Muscle layer of colon (tissue), 2 donors: ENCODE measurements at regions not wholly inside any gene's neighbourhood (a gene's known extent, or its start where the extent isn't known, plus 50 kb on each side); places are given as distances from the start of the nearest gene placed in this dataset.

ENCODE experiments used
- H3K27ac ChIP-seq: one replicate; pipeline ENCODE4 v1.7.0; 2013; ENCODE audit warnings: low read depth, mild to moderate bottlenecking, low read length, moderate library complexity
- H3K27me3 ChIP-seq, 2 donors: one replicate each; pipeline ENCODE4 v1.7.0; 2013; ENCODE audit warnings: low read length in 2 of 2, mild to moderate bottlenecking in 2 of 2; ENCODE audit not compliant: insufficient read depth in 2 of 2, control insufficient read depth in 1 of 2
- H3K36me3 ChIP-seq: one replicate; pipeline ENCODE4 v1.7.0; 2013; ENCODE audit warnings: mild to moderate bottlenecking, low read length; ENCODE audit not compliant: insufficient read depth
- H3K4me1 ChIP-seq: one replicate; pipeline ENCODE4 v1.7.0; 2013; ENCODE audit warnings: mild to moderate bottlenecking, low read length; ENCODE audit not compliant: insufficient read depth
- H3K4me3 ChIP-seq, 2 donors: one replicate each; pipeline ENCODE4 v1.7.0; 2013; ENCODE audit warnings: low read length in 2 of 2, low read depth in 1 of 2, mild to moderate bottlenecking in 1 of 2, moderate library complexity in 1 of 2
- H3K9ac ChIP-seq: one replicate; pipeline ENCODE4 v1.7.0; 2013; ENCODE audit warnings: low read length
- H3K9me3 ChIP-seq: one replicate; pipeline ENCODE4 v1.7.0; 2013; ENCODE audit warnings: mild to moderate bottlenecking, low read length
- donor health status: abdominal sarcoma.
- donor health status: Adenocarcinoma of cecum.

- Histone ChIP-seq H3K27me3 (no peaks in the 10 kb centered on the region), H3K9ac (no peak overlapping the region), H3K27ac (no peak overlapping the region), H3K9me3 (no peaks in the 10 kb centered on the region), H3K4me1 (no peaks in the 10 kb centered on the region), H3K36me3 (no peaks in the 10 kb centered on the region), H3K4me3 (no peak overlapping the region)
These were observed 337.2 kb upstream of the B3GAT1 start for GRCh38 chr11:134749040-134749839.

DNA sequence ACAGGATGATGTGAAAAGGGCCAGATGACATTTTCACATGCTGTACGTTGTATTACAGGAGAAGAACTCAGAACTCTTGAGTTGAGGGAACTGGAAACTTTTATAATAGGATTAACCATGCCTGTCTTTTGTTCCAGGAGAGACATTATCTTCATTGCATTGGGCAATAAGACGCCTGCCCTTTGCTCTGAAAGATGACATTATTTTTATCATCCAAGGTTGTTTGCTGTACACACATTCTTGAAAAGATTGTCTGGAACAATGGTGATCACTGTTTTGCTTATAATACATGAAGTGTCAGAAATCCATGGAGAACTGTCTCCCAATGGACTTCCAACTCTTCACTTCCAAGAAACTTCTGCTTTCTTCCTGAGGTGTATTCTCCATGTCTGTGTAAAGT, 334.6 kb upstream of the B3GAT1 start:
- H3K9me3 ChIP-seq: no peaks in the 10 kb centered on the region
- no peaks in the 10 kb centered on the region for H3K27me3 ChIP-seq
- no peak overlapping the region for H3K27ac ChIP-seq
- no peak overlapping the region for H3K9ac ChIP-seq
- H3K36me3 ChIP-seq: no peaks in the 10 kb centered on the region
- no peaks in the 10 kb centered on the region for H3K4me1 ChIP-seq
- no peak overlapping the region for H3K4me3 ChIP-seq

DNA sequence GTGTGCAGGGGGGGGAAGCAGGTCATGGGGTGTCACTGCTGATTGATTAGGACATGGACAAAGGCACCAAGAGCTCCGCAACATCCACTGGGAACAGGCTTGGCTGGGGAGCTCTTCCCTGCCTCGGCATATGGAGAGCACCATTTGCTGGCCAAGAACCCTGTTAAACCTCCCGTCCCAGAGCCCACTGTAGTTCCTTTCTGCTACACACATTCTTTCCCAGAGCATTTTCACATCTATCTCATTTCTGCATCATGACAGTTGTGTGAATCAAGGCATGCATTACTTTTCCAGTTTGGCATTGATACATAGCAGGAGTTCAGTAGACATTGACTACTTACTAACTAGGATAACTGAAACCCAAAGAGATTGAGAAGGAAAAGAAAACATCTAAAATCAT, 333.4 kb upstream of the B3GAT1 start:
- no peaks in the 10 kb centered on the region for H3K27me3 ChIP-seq
- H3K9ac ChIP-seq: no peak overlapping the region
- H3K4me3 ChIP-seq: no peak overlapping the region
- H3K27ac ChIP-seq: no peak overlapping the region
- H3K4me1 ChIP-seq: no peaks in the 10 kb centered on the region
- no peaks in the 10 kb centered on the region for H3K36me3 ChIP-seq
- no peaks in the 10 kb centered on the region for H3K9me3 ChIP-seq

GRCh38 chr11:134743820-134744195, 331.8 kb upstream of the B3GAT1 start:
- Histone ChIP-seq H3K4me1 (no peaks in the 10 kb centered on the region), H3K9ac (no peak overlapping the region), H3K9me3 (no peaks in the 10 kb centered on the region)

DNA sequence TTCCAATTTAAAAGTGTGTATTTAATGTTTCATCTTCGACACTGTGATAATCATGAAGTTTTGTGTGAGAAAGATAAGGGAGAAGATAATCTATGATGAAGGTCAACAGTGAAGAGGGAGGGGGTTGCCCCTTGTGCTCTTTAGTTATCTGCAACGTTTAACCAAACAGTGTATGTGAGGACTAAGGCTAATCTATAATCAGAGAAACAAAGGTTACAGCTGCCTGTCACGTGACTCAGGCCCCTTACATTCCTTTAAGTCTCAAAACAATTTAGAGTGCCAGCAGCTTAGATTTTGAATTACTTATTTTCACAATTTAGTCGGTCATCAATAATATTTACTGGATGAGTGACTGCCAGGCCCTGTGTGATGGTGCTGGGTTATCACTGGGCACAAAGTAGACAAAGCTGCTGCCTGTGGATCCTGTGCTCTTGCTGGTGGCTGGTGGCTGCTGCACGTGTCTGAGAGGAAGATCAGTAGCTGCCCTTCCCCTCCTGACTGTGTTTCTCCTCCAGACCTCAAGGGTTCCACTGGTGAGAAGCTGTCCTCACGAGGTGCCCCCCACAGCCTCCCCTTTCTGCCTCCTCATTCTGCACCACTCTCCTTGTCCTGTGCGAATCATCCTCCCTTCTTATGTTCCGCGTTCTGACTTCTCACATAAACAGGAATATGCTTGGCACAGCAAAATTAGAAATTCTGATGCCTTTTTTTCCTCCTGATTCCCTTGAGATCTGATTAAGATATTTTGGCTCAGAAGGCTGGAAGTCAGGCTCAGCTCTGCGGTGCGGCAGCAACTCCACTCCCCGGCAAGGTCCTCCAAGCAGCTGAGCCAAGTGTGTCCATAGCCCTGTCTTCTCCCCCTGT, 331.1 kb upstream of the B3GAT1 start:
- H3K9me3 ChIP-seq: no peaks in the 10 kb centered on the region
- no peak overlapping the region for H3K27ac ChIP-seq
- no peaks in the 10 kb centered on the region for H3K27me3 ChIP-seq
- H3K4me3 ChIP-seq: no peak overlapping the region
- no peaks in the 10 kb centered on the region for H3K4me1 ChIP-seq
- no peaks in the 10 kb centered on the region for H3K36me3 ChIP-seq
- no peak overlapping the region for H3K9ac ChIP-seq

More at GRCh38 chr11:134743820-134744195, 331.8 kb upstream of the B3GAT1 start:
- Histone ChIP-seq H3K27ac (no peak overlapping the region), H3K4me3 (no peak overlapping the region), H3K27me3 (no peaks in the 10 kb centered on the region), H3K36me3 (no peaks in the 10 kb centered on the region)

DNA sequence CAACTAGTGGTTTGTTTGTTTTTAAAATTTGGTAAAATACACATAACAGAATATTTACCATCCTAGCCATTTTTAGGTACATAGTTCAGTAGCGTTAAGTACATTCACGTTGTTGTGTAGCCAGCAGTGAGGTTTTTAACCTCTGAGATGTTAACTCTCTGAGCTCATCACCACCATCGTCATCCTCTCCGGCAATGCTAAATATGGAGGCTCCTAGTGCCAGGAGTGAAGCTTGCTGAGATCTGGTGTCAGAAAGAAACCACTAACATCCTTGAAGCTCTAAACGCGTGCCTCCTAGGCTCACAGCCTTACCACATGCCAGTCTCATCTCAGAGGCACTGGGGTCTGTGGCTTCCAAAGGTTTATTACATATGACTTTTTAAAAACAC, 330.2 kb upstream of the B3GAT1 start:
- Histone ChIP-seq H3K27ac (no peak overlapping the region), H3K9ac (no peak overlapping the region)

GRCh38 chr11:134741453-134742223, 329.6 kb upstream of the B3GAT1 start:
- Histone ChIP-seq H3K27me3 (no peaks in the 10 kb centered on the region), H3K36me3 (no peaks in the 10 kb centered on the region), H3K4me3 (no peak overlapping the region), H3K9me3 (no peaks in the 10 kb centered on the region), H3K4me1 (no peaks in the 10 kb centered on the region), H3K27ac (no peak overlapping the region), H3K9ac (no peak overlapping the region)

More for the DNA sequence above, 330.2 kb upstream of the B3GAT1 start:
- Histone ChIP-seq H3K4me1 (no peaks in the 10 kb centered on the region), H3K4me3 (no peak overlapping the region), H3K36me3 (no peaks in the 10 kb centered on the region), H3K9me3 (no peaks in the 10 kb centered on the region), H3K27me3 (no peaks in the 10 kb centered on the region)

GRCh38 chr11:134740590-134741261, 328.7 kb upstream of the B3GAT1 start:
- Histone ChIP-seq H3K9me3 (no peaks in the 10 kb centered on the region), H3K9ac (no peak overlapping the region), H3K27ac (no peak overlapping the region), H3K36me3 (no peaks in the 10 kb centered on the region), H3K27me3 (no peaks in the 10 kb centered on the region), H3K4me1 (no peaks in the 10 kb centered on the region), H3K4me3 (no peak overlapping the region)

DNA sequence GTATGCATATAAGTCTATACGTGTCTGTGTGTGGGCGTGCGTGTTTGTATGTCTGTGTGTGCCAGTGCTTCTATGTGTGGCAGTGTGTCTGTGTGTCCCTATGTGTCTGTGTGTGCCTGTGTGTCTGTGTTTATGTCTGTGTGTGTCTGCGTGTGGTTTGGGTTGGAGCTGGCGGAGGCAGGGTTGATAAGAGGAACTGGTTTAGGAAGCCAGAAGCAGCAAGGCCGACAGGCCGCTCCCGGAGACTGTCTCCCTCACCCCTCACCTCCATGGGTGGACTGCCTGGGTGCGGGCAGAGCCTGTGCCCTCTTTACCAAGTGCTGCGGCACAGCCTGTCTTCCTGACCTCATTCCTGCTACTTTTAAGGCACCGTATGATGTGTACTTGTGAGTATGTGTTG, 327.1 kb upstream of the B3GAT1 start:
- no peaks in the 10 kb centered on the region for H3K9me3 ChIP-seq
- H3K9ac ChIP-seq: no peak overlapping the region
- H3K36me3 ChIP-seq: no peaks in the 10 kb centered on the region
- H3K27ac ChIP-seq: no peak overlapping the region
- H3K4me3 ChIP-seq: no peak overlapping the region
- no peaks in the 10 kb centered on the region for H3K27me3 ChIP-seq
- no peaks in the 10 kb centered on the region for H3K4me1 ChIP-seq

- H3K9ac ChIP-seq: no peak overlapping the region
- no peak overlapping the region for H3K4me3 ChIP-seq
- no peaks in the 10 kb centered on the region for H3K36me3 ChIP-seq
- no peak overlapping the region for H3K27ac ChIP-seq
- H3K9me3 ChIP-seq: no peaks in the 10 kb centered on the region
- no peaks in the 10 kb centered on the region for H3K4me1 ChIP-seq
- no peaks in the 10 kb centered on the region for H3K27me3 ChIP-seq
These were observed 326.5 kb upstream of the B3GAT1 start for GRCh38 chr11:134738581-134738980.
